HL-60 (cell line): ENCODE measurements at regions not wholly inside any gene's neighbourhood (a gene's known extent, or its start where the extent isn't known, plus 50 kb on each side); places are given as distances from the start of the nearest gene placed in this dataset.

Experiments
- GABPA ChIP-seq: IDR thresholded peaks from 2 replicates; pipeline ENCODE4 v1.6.1; 2012; ENCODE audit warnings: low read depth
- POLR2AphosphoS5 ChIP-seq: IDR thresholded peaks from 2 replicates; pipeline ENCODE4 v1.6.1; 2012; ENCODE audit warnings: low read depth
- SPI1 ChIP-seq: IDR thresholded peaks from 2 replicates; pipeline ENCODE4 v1.6.1; 2012; ENCODE audit warnings: low read depth, mild to moderate bottlenecking, borderline replicate concordance
- TF ChIP-seq, protein P1 (sequence below): IDR thresholded peaks from 2 replicates; pipeline ENCODE4 v1.6.1; 2012; ENCODE audit warnings: low read depth; ENCODE audit not compliant: insufficient replicate concordance
- TF ChIP-seq, protein P2 (sequence below): IDR thresholded peaks from one replicate; pipeline ENCODE4 v1.5.1; 2011; ENCODE audit warnings: low read length, control low read depth, inconsistent platforms; ENCODE audit not compliant: insufficient read depth

DNA sequence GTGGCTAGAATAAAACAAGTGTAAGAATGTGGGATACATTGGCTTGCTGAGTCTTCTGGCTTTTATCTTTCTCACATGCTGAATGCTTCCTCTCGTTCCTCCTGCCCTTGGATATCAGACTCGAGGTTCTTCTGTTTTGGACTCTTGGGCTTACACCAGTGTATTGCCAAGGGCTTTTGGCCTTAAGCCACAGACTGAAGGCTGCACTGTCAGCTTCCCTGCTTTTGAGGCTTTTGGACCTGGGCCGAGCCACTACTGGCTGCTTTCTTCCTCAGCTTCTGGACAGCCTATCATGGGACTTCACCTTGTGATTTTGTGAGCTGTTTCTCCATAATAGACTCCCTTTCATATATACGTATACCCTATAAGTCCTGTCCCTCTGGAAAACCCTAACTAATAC, 300.9 kb upstream of the STXBP6 start:
- TF ChIP-seq, protein P1, sequence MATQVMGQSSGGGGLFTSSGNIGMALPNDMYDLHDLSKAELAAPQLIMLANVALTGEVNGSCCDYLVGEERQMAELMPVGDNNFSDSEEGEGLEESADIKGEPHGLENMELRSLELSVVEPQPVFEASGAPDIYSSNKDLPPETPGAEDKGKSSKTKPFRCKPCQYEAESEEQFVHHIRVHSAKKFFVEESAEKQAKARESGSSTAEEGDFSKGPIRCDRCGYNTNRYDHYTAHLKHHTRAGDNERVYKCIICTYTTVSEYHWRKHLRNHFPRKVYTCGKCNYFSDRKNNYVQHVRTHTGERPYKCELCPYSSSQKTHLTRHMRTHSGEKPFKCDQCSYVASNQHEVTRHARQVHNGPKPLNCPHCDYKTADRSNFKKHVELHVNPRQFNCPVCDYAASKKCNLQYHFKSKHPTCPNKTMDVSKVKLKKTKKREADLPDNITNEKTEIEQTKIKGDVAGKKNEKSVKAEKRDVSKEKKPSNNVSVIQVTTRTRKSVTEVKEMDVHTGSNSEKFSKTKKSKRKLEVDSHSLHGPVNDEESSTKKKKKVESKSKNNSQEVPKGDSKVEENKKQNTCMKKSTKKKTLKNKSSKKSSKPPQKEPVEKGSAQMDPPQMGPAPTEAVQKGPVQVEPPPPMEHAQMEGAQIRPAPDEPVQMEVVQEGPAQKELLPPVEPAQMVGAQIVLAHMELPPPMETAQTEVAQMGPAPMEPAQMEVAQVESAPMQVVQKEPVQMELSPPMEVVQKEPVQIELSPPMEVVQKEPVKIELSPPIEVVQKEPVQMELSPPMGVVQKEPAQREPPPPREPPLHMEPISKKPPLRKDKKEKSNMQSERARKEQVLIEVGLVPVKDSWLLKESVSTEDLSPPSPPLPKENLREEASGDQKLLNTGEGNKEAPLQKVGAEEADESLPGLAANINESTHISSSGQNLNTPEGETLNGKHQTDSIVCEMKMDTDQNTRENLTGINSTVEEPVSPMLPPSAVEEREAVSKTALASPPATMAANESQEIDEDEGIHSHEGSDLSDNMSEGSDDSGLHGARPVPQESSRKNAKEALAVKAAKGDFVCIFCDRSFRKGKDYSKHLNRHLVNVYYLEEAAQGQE = no peak
- TF ChIP-seq POLR2AphosphoS5 (no peak), GABPA (no peak), SPI1 (no peak)
- TF ChIP-seq, protein P2, sequence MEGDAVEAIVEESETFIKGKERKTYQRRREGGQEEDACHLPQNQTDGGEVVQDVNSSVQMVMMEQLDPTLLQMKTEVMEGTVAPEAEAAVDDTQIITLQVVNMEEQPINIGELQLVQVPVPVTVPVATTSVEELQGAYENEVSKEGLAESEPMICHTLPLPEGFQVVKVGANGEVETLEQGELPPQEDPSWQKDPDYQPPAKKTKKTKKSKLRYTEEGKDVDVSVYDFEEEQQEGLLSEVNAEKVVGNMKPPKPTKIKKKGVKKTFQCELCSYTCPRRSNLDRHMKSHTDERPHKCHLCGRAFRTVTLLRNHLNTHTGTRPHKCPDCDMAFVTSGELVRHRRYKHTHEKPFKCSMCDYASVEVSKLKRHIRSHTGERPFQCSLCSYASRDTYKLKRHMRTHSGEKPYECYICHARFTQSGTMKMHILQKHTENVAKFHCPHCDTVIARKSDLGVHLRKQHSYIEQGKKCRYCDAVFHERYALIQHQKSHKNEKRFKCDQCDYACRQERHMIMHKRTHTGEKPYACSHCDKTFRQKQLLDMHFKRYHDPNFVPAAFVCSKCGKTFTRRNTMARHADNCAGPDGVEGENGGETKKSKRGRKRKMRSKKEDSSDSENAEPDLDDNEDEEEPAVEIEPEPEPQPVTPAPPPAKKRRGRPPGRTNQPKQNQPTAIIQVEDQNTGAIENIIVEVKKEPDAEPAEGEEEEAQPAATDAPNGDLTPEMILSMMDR = no peak
